ENCODE measurements at regions not wholly inside any gene's neighbourhood (a gene's known extent, or its start where the extent isn't known, plus 50 kb on each side); places are given as distances from the start of the nearest gene placed in this dataset.

GRCh38 chr13:73394066-73394465 is 335.3 kb downstream of the KLF5 start:
- no peak for DNase-seq (ENCODE audit: low spot score)

DNA sequence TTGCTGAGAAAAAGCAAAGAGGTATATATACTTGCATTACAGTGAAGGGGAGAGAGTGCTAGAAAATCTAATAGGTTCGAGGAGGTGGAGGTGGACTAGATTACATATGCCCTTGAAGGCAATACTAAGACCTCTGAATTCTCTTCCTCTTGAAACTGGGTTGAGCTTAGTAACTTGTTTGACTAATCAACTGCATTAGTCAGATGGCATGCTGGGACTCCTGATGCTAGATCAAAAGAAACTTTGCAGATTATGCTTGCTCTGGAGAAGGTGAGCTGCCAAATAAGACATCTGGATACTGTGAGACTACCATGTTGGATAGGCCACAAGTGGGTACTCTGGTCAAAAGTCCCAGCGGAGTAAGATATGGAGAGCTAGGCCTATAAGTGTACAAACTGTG is 331.3 kb downstream of the KLF5 start:
- DNase-seq (ENCODE audit: low spot score): no peak

- no peak for DNase-seq (ENCODE audit: low spot score)
These were observed 329.8 kb downstream of the KLF5 start for GRCh38 chr13:73388586-73388985.

DNA sequence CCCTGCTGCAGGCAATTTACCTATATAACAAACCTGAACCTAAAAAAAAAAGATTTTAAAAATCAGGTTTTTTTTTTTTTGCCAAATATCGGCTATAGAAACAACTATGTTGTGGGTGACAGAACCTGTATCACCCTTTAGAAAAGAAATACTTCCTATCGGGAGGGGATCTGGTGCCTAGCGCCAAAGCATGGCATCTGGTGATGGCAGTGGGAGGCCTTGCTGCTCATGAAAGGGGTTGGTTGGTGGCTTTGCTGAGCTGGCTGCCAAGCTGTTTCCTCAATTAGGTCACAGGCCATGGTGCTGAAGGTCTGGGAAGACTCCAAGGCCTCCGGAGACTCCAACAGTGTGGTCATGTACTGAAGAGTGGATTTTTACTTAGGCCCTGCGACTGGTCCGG is 328.5 kb downstream of the KLF5 start:
- DNase-seq (ENCODE audit: low spot score): no peak

GRCh38 chr13:73385848-73386247 is 327.0 kb downstream of the KLF5 start:
- DNase-seq (ENCODE audit: low spot score): no peak

GRCh38 chr13:73372666-73373627 is 314.1 kb downstream of the KLF5 start:
- DNase-seq (ENCODE audit: low spot score): no peak

GRCh38 chr13:73370066-73370465 is 311.3 kb downstream of the KLF5 start:
- DNase-seq (ENCODE audit: low spot score): no peak

DNA sequence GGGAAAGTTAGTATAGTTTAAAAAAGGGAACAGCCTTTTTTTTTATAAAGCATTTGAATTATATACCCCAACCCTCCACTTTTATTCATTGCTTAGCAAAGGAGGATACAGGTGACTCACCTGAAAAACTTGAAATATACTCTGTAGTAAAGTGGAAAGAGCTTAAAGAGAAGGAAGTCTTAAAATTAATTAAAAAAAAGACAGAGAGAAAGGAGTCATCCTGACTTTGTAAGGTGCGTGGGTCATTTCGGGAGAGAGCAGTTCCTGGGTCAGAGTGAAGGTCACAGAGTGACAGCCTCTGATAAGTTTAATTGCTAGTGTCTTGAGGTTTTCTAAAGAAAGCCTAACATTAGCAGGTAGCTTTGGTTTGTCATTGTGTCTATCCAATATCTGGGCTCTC is 310.3 kb downstream of the KLF5 start:
- no peak for DNase-seq (ENCODE audit: low spot score)

GRCh38 chr13:73368608-73369007 is 309.8 kb downstream of the KLF5 start:
- DNase-seq (ENCODE audit: low spot score): no peak

GRCh38 chr13:73367886-73368285 is 309.1 kb downstream of the KLF5 start:
- DNase-seq (ENCODE audit: low spot score): no peak

DNA sequence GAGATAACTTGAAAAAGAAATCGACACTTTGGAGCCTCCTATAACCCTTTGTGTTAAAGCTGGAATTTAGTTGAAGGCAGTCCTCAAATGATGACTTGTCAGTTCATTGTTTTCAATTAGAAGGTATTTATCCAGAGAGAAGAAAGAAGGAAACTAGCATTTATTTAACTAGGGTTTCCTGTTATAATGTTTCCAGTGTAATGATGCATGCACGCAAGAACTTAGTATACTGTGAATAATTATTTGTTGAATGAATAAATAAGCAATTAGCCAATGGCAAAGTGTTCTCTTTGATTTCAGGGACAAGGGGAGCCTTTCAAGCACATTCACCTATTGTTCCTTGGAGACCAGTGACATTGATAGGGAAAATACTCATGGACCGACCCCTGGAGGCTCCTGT is 307.4 kb downstream of the KLF5 start:
- no peak for DNase-seq (ENCODE audit: low spot score)

GRCh38 chr13:73365681-73366080 is 306.9 kb downstream of the KLF5 start:
- no peak for DNase-seq (ENCODE audit: low spot score)

DNA sequence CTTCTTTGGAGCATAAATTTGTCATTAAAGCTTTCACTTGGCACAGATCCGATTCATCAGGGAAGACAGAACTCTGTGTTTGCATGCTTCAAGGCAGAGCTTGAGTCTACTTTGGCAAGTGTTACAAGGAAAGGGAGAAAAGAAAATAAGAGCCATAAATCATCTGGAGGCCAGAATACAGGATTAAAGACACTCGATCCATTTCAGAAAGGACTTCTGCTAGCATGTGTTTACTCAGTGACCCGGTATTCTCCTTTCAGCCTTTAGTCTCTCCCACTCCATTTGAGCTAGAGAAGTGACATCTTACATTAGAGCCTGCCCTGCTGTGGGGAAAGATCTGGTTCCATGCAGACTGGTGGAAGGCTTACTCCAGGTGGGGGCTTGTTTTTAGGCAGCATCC is 306.4 kb downstream of the KLF5 start:
- DNase-seq (ENCODE audit: low spot score): no peak

DNA sequence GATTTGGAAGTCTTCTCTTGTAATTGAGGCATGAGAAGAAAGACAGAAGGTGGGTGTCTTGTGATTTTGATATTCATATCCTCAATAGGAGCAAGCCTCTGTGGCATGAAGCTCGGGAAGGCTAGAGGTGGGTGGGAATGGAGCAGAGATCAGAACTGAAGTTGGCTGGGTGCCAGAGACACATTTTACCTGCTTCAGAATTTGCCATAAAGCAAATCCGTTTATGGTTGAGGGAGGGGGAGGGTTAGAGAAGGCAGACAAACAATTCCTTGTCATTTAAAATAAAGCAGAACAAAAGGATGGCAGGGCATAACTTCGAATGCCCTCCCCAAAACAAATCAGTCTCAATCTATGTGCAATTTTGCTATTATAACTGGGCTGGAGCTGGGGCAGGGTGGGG is 305.9 kb downstream of the KLF5 start:
- DNase-seq (ENCODE audit: low spot score): no peak

GRCh38 chr13:73358606-73359095 is 299.8 kb downstream of the KLF5 start:
- no peak for DNase-seq (ENCODE audit: low spot score)

DNA sequence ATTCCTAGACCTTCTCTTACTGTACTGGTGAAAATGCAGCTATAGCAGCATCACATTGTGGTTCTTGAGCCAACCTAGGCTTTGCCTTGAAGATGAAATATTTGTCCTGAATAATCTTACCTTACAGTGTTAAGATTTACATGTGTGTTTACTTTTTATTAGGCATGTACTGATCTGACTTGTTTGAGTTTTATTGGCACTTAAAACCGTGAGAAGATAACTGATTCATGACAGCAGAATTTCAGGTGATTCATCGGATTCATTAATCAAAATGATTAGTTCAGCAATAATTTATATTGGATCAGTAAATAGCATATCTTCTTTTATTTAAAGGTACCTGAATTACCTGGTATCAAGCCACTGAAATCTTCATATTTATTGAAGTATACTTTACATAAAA is 296.3 kb downstream of the KLF5 start:
- no peak for DNase-seq (ENCODE audit: low spot score)

GRCh38 chr13:73351730-73352129 is 292.9 kb downstream of the KLF5 start:
- no peak for DNase-seq (ENCODE audit: low spot score)

DNA sequence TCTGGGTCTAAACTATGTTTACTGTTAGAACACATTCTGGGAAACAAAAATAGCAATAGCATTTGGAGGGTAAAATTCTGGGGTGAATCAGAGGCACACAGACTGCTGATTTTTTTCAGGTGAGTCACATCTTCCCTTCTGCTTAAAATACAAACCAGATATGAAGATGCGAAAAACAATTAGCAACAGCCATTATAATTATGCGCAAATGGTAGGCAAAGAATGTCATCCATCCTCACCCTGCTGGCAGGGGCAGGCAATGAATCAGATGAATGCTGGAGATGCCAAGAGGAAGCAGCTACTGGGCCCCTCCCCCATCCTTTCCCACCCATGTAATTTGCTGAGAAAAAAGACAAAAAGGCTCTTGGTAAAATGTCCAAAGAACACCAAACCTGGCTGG is 282.9 kb downstream of the KLF5 start:
- DNase-seq (ENCODE audit: low spot score): peak; percentile 8

GRCh38 chr13:73340069-73340468 is 281.3 kb downstream of the KLF5 start:
- DNase-seq (ENCODE audit: low spot score): no peak

DNA sequence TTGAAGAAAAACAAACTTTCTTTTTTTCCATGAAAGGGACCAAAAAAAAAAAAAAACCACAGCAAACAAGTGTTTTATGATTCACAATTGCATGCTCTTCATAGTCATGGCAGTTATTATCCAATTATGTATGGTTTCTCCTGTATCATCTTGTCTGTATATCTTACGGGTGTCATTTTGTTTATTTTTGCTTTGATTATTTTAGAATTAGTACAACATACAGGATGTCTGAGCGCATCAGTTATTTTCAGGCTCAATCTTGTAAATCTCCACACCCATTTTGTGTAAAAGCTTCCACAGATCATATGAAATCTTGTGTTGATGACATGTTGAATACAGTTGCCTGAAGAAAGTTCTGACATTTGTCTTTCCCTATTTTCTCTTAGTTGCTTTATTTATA is 280.3 kb downstream of the KLF5 start:
- no peak for DNase-seq (ENCODE audit: low spot score)

DNA sequence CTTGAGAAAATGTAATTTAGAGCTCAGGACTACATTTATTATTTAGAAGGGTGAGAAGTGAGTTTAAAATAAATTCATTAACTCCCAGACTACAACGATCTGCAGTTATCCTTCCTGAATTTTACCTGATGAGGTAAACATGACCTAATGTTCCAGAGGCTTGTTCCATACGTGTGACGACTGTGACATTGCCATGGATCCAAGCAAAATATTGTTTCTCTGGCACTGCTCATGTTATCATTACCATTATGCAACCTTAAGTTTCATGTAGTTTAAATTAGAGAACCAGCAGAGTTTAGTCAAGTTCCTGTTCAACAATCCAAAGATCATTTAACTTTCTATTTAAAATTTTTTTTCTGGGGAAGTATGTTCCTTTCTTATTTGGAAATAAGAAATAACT is 279.6 kb downstream of the KLF5 start:
- DNase-seq (ENCODE audit: low spot score): no peak

DNA sequence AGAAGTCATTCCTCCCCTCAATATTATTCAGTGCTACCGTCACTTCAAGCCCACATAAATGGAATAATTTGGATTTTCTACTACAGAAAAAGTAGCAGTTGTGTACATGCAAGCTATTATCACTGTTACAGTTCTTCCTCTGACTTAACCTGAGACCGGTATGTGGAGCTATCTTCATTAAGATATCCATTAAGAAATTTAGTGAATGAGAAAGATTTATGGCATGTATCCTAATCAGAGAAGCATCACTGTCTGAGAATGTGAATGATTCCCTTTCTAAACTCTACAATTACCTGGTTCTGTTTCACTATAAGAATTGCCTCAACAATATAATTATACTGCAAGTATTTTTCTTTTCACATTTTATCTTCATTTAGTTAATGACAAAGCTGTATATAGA is 278.7 kb downstream of the KLF5 start:
- no peak for DNase-seq (ENCODE audit: low spot score)

DNA sequence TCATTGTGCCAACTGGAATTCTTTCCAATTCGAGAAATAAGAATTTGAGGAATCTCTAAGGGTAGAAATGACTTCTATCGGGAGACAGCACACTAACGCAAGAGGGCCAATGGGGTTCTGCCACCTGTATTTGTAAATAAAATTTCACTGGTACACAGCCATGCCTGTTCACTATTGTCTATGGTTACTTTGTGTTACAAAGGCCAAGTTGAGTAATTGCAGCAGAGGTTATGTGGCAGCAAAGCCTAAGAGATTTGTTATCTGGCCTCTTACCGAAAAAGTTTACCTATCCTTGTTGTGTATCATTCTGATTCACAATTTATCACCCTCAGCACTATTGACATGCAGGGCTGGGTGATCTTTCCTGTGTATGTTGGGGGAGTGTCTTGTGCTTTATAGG is 278.0 kb downstream of the KLF5 start:
- DNase-seq (ENCODE audit: low spot score): no peak

- no peak for DNase-seq (ENCODE audit: low spot score)
These were observed 277.1 kb downstream of the KLF5 start for GRCh38 chr13:73335944-73336343.

Measured in AG08396 (cell line).